ENCODE measurements at regions not wholly inside any gene's neighbourhood (a gene's known extent, or its start where the extent isn't known, plus 50 kb on each side); places are given as distances from the start of the nearest gene placed in this dataset.
"Not testable (repeated sequence)": the region's sequence is repeated elsewhere in the genome, so short reads cannot be mapped to it uniquely, and the experiment has no call there.

DNA sequence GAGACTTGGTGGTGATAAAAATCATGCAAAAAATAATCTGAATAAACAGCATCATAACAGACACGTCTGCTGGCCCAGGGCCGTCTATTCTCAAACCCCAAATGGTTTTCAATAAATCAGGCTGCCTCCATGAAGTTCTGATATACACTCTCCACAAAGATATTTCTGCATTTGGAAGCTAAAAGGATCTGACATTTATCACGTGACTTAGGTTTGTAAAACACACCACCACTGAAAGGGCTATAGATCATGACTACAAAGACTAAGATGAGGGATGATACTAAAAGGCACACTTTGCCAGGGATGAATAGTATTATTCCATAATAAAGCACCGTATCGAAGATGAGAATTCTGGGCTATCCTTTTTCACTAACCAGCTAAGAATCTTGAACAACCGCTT lies 67.6 kb upstream of the ADAMTS18 start:
- ChIA-PET CTCF (interaction anchor here (1.5 to 1.6 kb wide), 3 partner anchors 9 to 14 kb away, joined by 4 read pairs; no protein-coding TSS in a partner anchor), POLR2A (no interaction called here)
- DNase-seq (ENCODE audit: extremely low spot score) = no peak
- TF ChIP-seq, protein P1, sequence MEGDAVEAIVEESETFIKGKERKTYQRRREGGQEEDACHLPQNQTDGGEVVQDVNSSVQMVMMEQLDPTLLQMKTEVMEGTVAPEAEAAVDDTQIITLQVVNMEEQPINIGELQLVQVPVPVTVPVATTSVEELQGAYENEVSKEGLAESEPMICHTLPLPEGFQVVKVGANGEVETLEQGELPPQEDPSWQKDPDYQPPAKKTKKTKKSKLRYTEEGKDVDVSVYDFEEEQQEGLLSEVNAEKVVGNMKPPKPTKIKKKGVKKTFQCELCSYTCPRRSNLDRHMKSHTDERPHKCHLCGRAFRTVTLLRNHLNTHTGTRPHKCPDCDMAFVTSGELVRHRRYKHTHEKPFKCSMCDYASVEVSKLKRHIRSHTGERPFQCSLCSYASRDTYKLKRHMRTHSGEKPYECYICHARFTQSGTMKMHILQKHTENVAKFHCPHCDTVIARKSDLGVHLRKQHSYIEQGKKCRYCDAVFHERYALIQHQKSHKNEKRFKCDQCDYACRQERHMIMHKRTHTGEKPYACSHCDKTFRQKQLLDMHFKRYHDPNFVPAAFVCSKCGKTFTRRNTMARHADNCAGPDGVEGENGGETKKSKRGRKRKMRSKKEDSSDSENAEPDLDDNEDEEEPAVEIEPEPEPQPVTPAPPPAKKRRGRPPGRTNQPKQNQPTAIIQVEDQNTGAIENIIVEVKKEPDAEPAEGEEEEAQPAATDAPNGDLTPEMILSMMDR (IDR thresholded peaks at IDR 0.05; ENCODE audit: control extremely low read depth, extremely low read depth, low read depth, missing control alignments) = no peak

DNA sequence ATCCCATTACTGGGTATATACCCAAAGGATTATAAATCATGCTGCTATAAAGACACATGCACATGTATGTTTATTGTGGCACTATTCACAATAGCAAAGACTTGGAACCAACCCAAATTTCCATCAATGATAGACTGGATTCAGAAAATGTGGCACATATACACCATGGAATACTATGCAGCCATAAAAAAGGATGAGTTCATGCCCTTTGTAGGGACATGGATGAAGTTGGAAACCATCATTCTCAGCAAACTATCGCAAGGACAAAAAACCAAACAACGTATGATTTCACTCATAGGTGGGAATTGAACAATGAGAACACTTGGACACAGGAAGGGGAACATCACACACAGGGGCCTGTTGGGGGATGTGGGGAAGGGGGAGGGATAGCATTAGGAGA lies 71.7 kb upstream of the ADAMTS18 start:
- CTCF ChIA-PET = interaction anchor here (1.7 kb wide), 1 partner anchor 12 kb away, joined by 4 read pairs; no protein-coding TSS in a partner anchor
- POLR2A ChIA-PET; DNase-seq (ENCODE audit: extremely low spot score): not testable (repeated sequence)

DNA sequence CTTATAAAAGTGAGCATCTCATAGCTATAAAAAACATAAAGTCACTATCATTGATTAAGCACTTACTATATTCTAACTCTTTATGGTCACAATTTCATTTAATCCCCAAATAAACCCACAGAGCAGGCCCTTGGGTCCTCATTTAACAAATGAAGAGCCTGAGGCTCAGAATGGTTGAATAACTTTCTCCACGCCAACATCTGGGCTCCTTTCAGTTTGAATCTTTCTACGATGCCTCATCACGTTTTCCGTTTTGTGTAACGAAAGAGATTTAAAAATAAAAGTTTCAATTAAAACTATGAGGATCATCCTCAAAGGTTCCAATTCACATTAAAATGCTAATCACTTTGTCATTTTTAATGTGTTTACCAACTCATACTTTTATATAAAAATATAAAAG lies 74.2 kb upstream of the ADAMTS18 start:
- ChIA-PET POLR2A (no interaction called here), CTCF (no interaction called here)
- no peak for DNase-seq (ENCODE audit: extremely low spot score)
- TF ChIP-seq, protein P1 (IDR thresholded peaks at IDR 0.05; ENCODE audit: control extremely low read depth, extremely low read depth, low read depth, missing control alignments) = no peak

DNA sequence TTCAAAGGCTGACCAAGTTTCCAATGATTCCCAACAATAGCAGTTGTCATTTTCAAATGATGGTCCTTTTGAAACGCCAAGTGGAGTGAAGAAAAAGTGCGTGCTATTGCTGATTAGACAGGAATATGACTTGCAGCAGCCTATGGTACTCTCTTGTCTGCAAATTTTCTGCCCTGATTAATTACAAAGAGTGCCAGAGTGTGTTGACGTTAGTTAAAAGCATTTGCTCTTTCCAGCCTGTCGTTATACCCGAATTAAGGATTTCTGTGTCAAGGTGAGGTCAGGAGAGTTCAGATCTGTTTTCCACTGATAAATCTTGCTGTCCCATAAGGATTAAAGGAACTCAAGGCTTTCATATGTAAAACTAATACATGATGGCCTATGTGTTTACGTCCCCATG lies 75.0 kb upstream of the ADAMTS18 start:
- ChIA-PET CTCF (no interaction called here), POLR2A (no interaction called here)
- no peak for DNase-seq (ENCODE audit: extremely low spot score)
- TF ChIP-seq, protein P1 (IDR thresholded peaks at IDR 0.05; ENCODE audit: control extremely low read depth, extremely low read depth, low read depth, missing control alignments) = no peak

DNA sequence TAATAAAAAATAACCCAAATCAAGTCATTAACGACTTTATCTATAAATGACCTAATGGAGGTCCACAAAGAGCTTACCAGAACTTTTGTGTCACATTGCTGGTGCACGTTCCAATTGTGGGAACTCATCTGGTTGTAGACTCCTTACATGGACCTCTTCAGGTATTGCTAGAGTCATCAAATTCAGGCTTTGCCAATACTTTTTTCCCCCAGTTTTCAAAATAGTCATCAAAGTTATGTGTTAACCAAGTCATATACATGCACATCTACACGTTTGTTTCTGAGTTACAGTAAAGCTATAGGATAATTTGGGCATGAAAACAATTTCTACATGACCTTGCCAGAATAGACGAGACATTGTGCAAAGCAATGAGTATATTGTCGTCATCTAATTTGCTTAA lies 76.2 kb upstream of the ADAMTS18 start:
- ChIA-PET POLR2A (no interaction called here), CTCF (no interaction called here)
- TF ChIP-seq, protein P1 (IDR thresholded peaks at IDR 0.05; ENCODE audit: control extremely low read depth, extremely low read depth, low read depth, missing control alignments) = no peak
- DNase-seq (ENCODE audit: extremely low spot score) = no peak

DNA sequence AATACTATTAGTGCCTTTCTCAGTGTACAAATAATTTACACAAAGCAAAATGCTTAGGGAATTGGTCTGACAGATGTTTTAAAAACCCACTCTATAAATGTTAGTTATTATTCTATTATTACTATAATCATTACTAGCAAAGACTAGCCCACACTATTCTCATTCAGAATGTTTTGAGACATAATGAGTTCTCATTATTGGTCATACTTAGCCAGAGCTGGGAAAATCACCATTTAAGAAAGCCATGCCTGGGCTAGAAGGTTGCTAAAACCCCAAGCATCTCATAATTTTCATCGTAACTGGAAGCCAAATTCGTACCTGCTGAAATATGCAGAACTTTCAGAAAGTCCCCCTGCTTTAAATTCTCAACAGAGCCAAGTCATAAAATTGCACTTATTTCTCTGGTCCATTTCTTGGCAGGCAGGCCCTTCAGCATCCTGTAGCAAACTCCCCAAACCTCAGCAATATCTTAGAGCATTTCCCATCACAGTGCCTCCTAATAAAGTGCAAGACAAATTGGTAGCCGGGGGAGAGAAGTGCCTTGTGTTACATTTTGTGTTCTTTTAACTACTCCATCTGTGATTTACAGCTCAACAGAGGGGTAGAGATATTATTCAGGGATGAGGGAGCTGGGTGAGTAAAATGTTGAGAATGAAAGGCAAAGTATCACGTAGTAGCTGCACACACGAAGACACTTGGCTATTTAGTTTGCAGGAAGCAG lies 79.8 kb upstream of the ADAMTS18 start:
- CTCF ChIA-PET = interaction anchor here (0.8 to 1.6 kb wide), 5 partner anchors 10 to 70 kb away, joined by 3 to 5 read pairs (median 4); no protein-coding TSS in a partner anchor

DNA sequence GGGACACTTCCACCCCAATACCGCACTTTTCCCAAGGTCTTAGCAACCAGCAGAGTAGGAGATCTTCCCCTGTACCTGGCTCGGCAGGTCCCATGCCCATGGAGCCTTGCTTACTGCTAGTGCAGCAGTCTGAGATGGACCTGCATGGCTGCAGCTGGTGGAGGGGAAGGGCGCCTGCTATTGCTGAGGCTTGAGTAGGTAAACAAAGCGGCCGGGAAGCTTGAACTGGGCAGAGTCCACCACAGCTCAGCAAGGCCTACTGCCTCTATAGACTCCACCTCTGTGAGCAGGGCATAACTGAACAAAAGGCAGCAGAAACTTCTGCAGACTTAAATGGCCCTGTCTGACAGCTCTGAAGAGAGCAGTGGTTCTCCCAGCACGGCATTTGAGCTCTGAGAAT lies 90.4 kb upstream of the ADAMTS18 start:
- CTCF ChIA-PET = interaction anchor here (1.4 kb wide), 1 partner anchor 10 kb away, joined by 4 read pairs; no protein-coding TSS in a partner anchor
- POLR2A ChIA-PET; DNase-seq (ENCODE audit: extremely low spot score): not testable (repeated sequence)

More for the DNA sequence above, 79.8 kb upstream of the ADAMTS18 start:
- TF ChIP-seq, protein P1 (IDR thresholded peaks at IDR 0.05; ENCODE audit: control extremely low read depth, extremely low read depth, low read depth, missing control alignments) = no peak
- POLR2A ChIA-PET = no interaction called here
- DNase-seq (ENCODE audit: extremely low spot score) = no peak

DNA sequence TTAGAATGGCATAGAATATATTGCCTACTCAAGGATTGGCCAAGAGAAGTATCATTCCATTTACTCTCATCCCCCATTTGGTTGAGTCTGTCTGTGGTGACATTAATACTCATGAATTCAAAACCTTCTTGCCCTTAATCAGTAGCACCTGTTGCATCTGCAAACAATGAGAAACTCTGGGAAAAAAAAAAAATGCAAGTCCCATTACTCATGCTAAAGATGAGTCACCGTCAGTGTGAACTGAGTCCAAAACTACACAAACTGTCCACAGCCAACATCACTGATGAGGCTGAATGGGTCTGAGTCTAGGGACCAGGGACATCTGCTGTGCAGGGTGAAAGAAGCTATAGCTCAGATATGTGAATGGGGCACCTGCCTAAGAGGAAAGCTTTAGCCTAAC lies 96.9 kb upstream of the ADAMTS18 start:
- ChIA-PET POLR2A (no interaction called here), CTCF (no interaction called here)
- no peak for DNase-seq (ENCODE audit: extremely low spot score)
- TF ChIP-seq, protein P1 (IDR thresholded peaks at IDR 0.05; ENCODE audit: control extremely low read depth, extremely low read depth, low read depth, missing control alignments) = no peak
